Forelimb muscle (tissue), 1 donor: ENCODE measurements at regions not wholly inside any gene's neighbourhood (a gene's known extent, or its start where the extent isn't known, plus 50 kb on each side); places are given as distances from the start of the nearest gene placed in this dataset.
"Not testable (repeated sequence)": the region's sequence is repeated elsewhere in the genome, so short reads cannot be mapped to it uniquely, and the experiment has no call there.

Experiments
- DNase-seq: peaks from one replicate; pipeline ENCODE4 v3.0.0-alpha.2; 2013; ENCODE audit warnings: low read depth

DNA sequence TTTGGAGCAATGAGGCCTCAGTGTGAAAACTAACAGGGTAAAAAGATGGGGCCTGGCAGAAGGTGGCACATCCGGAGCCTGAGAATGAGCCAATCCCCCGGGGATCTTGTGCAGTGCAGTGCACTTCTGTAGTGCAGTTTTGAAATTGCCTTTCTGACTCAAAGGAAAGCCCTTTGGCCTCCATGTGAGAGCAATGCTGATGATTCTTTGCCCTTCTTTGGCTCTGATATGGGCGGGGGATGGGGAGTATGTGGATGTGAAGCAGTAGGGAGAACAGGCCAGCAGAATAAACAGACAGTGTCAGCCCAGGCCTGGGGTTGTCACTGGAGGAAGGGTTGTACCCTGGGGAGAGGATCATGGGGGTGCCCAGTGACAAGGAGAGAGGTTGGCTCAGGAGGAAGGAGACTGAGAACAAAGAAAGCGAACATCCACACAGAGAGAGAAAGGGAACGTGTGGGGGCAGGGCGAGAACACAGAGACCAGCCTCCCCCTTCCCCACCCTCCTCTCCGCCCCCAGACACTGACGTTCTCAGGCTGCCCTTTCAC is 351.2 kb downstream of the CDC5L start:
- no peak for DNase-seq

DNA sequence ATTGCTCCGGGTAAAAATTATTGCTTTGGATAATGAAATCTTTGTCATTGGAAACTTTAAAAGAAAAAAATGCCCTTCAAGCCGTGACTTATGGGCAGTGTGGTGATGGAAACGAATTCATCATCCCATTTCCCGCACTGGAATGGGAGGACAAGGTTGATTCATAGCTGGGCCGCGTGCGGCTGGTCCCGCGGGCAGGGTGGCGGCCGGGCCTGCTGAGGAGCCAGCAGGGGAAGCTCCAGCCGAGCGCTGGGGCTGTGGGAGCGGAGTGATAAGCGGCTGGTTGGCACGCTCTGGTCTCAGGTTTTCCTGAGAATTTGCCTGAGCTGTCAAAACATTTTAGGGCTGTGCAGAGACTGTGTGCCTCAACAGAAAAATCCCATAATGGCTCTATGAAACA is 351.7 kb downstream of the CDC5L start:
- DNase-seq = no peak

DNA sequence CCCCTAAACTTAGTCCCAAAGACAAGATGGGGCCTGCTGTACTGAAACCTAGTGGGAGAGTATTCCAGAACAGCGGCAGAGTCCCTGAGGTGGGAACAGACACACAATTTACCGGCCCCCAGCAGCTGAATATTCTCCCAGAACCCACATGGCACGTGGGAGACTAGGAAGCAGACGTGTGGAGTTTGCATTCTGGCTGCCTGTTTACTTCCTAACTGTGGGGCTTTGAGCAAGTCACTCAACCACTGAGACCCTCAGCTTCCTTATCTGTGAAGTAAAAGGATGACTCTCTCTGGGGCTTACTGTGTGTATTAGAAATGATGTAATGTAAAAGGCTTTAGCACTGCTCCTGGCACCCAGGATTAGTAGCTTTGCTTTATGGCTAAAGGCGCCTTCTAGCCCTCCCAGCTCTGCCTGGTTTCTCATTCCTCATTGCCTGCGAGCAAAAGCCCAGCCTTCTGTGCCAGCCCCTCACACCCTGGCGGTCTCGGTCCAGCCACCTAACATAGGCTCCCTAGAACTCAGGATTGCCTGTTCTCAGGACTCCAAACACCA is 353.1 kb downstream of the CDC5L start:
- DNase-seq = no peak

- no peak for DNase-seq
Measured at GRCh38 chr6:44742201-44742600, 354.7 kb downstream of the CDC5L start.

- no peak for DNase-seq
Measured at GRCh38 chr6:44742828-44743372, 355.4 kb downstream of the CDC5L start.

DNA sequence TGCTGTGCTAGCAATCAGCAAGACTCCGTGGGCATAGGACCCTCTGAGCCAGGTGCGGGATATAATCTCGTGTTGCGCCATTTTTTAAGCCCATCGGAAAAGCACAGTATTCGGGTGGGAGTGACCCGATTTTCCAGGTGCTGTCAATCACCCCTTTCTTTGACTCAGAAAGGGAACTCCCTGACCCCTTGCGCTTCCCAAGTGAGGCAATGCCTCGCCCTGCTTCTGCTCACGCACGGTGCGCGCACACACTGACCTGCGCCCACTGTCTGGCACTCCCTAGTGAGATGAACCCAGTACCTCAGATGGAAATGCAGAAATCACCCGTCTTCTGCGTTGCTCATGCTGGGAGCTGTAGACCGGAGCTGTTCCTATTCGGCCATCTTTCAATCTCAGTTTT is 372.6 kb downstream of the CDC5L start:
- DNase-seq = not testable (repeated sequence)

GRCh38 chr6:44761046-44761445 is 373.5 kb downstream of the CDC5L start:
- no peak for DNase-seq

- no peak for DNase-seq
Measured at GRCh38 chr6:44762496-44762895, 375.0 kb downstream of the CDC5L start.

GRCh38 chr6:44771647-44772415 is 384.3 kb downstream of the CDC5L start:
- DNase-seq = no peak

DNA sequence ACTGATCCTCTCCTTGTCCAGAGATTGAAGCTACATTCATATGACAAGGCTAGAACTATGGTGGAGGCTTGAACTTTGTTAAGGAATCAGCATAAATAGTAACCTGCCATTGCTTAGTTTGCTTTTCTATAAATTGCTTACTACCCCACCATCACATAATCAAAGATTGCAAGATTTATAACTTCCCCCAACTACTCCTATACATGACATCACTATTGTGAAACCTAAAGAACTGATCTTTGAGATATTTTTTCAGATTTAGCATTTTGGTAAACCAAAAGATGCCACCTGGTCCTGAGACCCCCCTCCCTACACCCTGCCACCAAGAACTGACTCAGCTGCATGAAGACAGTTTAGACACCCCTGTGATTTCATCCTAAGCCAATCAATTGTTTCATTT is 385.3 kb downstream of the CDC5L start:
- DNase-seq = no peak

GRCh38 chr6:44775121-44775520 is 387.6 kb downstream of the CDC5L start:
- no peak for DNase-seq

DNA sequence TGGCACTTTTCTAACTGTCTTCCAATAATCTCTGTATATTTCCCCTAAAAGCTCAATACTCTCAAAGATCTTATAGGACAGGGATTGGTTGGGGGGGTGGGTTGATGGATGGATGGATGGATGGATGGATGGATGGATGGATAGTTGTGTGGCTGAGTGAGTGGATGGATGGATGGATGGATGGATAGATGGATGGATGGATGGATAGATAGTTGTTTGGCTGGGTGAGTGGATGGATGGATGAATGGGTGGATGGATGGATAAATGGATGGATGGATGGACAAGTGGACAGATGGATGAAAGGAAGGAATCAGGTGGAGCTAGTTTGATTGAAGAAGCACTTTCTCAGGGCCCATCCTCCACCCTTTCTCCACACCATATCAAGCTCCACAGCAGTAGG is 388.8 kb downstream of the CDC5L start:
- no peak for DNase-seq

- no peak for DNase-seq
Measured at GRCh38 chr6:44778513-44778912, 391.0 kb downstream of the CDC5L start.
